HEK293 (cell line): ENCODE measurements at regions not wholly inside any gene's neighbourhood (a gene's known extent, or its start where the extent isn't known, plus 50 kb on each side); places are given as distances from the start of the nearest gene placed in this dataset.

Source experiments
- CTCF ChIA-PET: fragments of 350-600 bp; formaldehyde crosslinking; extraction: SDS; loops from one replicate; lab custom pipeline; 2021; ENCODE audit warnings: antibody characterized with exemption; lab: Yijun Ruan, JAX
- POLR2A ChIA-PET: fragments of 300-600 bp; formaldehyde crosslinking; extraction: SDS; loops from one replicate; lab custom pipeline; 2020; ENCODE audit warnings: antibody characterized with exemption, inconsistent platforms; lab: Yijun Ruan, JAX
- H3K27ac ChIP-seq: fragments of 200-500 bp; sonication (Bioruptor generic); 2 replicates; pipeline ENCODE4 v1.5.1; 2014; ENCODE audit warnings: low read depth, low read length, control low read depth, inconsistent platforms; ENCODE audit errors: extremely low read depth
- H3K36me3 ChIP-seq, 2 experiments: fragments of 200-500 bp in 1 of 2; sonication (Bioruptor generic) in 1 of 2; 1 replicate in 1 of 2; 2 replicates in 1 of 2; pipeline ENCODE4 v1.5.1; 2014 to 2017; ENCODE audit warnings: inconsistent platforms in 2 of 2, low read length in 2 of 2; ENCODE audit not compliant: control insufficient read depth in 2 of 2, insufficient read depth in 1 of 2
- H3K4me1 ChIP-seq: fragments of 200-500 bp; sonication (Bioruptor generic); 2 replicates; pipeline ENCODE4 v1.5.1; 2014; ENCODE audit warnings: mild to moderate bottlenecking, low read length, inconsistent platforms; ENCODE audit not compliant: control insufficient read depth, insufficient read depth
- H3K4me3 ChIP-seq: 2 replicates; pipeline ENCODE4 v1.5.1; 2011; ENCODE audit warnings: low read depth, mild to moderate bottlenecking, control low read depth, low read length, moderate library complexity
- H3K9me3 ChIP-seq: fragments of 200-500 bp; sonication (Bioruptor generic); 2 replicates; pipeline ENCODE4 v1.5.1; 2014; ENCODE audit warnings: low read depth, low read length, inconsistent platforms; ENCODE audit not compliant: control insufficient read depth, insufficient read depth
- BCL11A ChIP-seq: fragments of 450-650 bp; formaldehyde crosslinking; IDR thresholded peaks from 2 replicates; pipeline ENCODE4 v1.5.1; 2016; ENCODE audit warnings: low read depth, missing biosample characterization, missing genetic modification characterization
- ELK4 ChIP-seq: IDR thresholded peaks from 2 replicates; pipeline ENCODE4 v1.6.1; 2011; ENCODE audit warnings: mild to moderate bottlenecking, low read depth, low read length, borderline replicate concordance
- KLF16 ChIP-seq: fragments of 450-650 bp; formaldehyde crosslinking; IDR thresholded peaks from 2 replicates; pipeline ENCODE4 v1.5.1; 2017; ENCODE audit warnings: missing biosample characterization, missing genetic modification characterization
- PRDM10 ChIP-seq: fragments of 450-650 bp; formaldehyde crosslinking; IDR thresholded peaks from 2 replicates; pipeline ENCODE4 v1.5.1; 2016; ENCODE audit warnings: missing biosample characterization, missing genetic modification characterization
- PRDM2 ChIP-seq: fragments of 450-650 bp; formaldehyde crosslinking; IDR thresholded peaks from 2 replicates; pipeline ENCODE4 v1.5.1; 2016; ENCODE audit warnings: missing biosample characterization, missing genetic modification characterization, borderline replicate concordance
- REST ChIP-seq: fragments of 450-650 bp; formaldehyde crosslinking; IDR thresholded peaks from 2 replicates; pipeline ENCODE4 v1.5.1; 2016; ENCODE audit warnings: missing biosample characterization, missing genetic modification characterization
- SCRT2 ChIP-seq: fragments of 450-650 bp; formaldehyde crosslinking; IDR thresholded peaks from 2 replicates; pipeline ENCODE4 v1.5.1; 2016; ENCODE audit warnings: missing biosample characterization, missing genetic modification characterization
- WT1 ChIP-seq: fragments of 450-650 bp; formaldehyde crosslinking; IDR thresholded peaks from 2 replicates; pipeline ENCODE4 v1.5.1; 2016; ENCODE audit warnings: missing biosample characterization, missing genetic modification characterization
- ZFHX2 ChIP-seq: fragments of 450-650 bp; formaldehyde crosslinking; conservative IDR thresholded peaks from 2 replicates; pipeline ENCODE4 v1.5.1; 2016; ENCODE audit warnings: missing biosample characterization, missing genetic modification characterization
- ZNF112 ChIP-seq: fragments of 450-650 bp; formaldehyde crosslinking; IDR thresholded peaks from 2 replicates; pipeline ENCODE4 v1.5.0; 2017; ENCODE audit warnings: missing biosample characterization, missing genetic modification characterization
- ZNF114 ChIP-seq: fragments of 450-650 bp; formaldehyde crosslinking; IDR thresholded peaks from 2 replicates; pipeline ENCODE4 v1.5.0; 2017; ENCODE audit warnings: missing biosample characterization, missing genetic modification characterization
- ZNF146 ChIP-seq: fragments of 450-650 bp; formaldehyde crosslinking; IDR thresholded peaks from 2 replicates; pipeline ENCODE4 v1.5.1; 2016; ENCODE audit warnings: missing biosample characterization, missing genetic modification characterization
- ZNF16 ChIP-seq: fragments of 450-650 bp; formaldehyde crosslinking; IDR thresholded peaks from 2 replicates; pipeline ENCODE4 v1.5.1; 2016; ENCODE audit warnings: low read depth, missing biosample characterization, missing genetic modification characterization
- ZNF18 ChIP-seq: fragments of 450-650 bp; formaldehyde crosslinking; IDR thresholded peaks from 2 replicates; pipeline ENCODE4 v1.5.1; 2016; ENCODE audit warnings: missing biosample characterization, missing genetic modification characterization
- ZNF23 ChIP-seq: fragments of 450-650 bp; formaldehyde crosslinking; IDR thresholded peaks from 2 replicates; pipeline ENCODE4 v1.5.1; 2016; ENCODE audit warnings: missing biosample characterization, missing genetic modification characterization, borderline replicate concordance
- ZNF239 ChIP-seq: fragments of 450-650 bp; formaldehyde crosslinking; IDR thresholded peaks from 2 replicates; pipeline ENCODE4 v1.5.1; 2016; ENCODE audit warnings: missing biosample characterization, missing genetic modification characterization
- ZNF266 ChIP-seq: fragments of 450-650 bp; formaldehyde crosslinking; IDR thresholded peaks from 2 replicates; pipeline ENCODE4 v1.5.1; 2016; ENCODE audit warnings: missing biosample characterization, missing genetic modification characterization, low read depth
- ZNF302 ChIP-seq: fragments of 450-650 bp; formaldehyde crosslinking; IDR thresholded peaks from 2 replicates; pipeline ENCODE4 v1.5.1; 2016; ENCODE audit warnings: missing biosample characterization, missing genetic modification characterization, low read depth
- ZNF624 ChIP-seq: fragments of 450-650 bp; formaldehyde crosslinking; IDR thresholded peaks from 2 replicates; pipeline ENCODE4 v1.5.1; 2017; ENCODE audit warnings: missing biosample characterization, missing genetic modification characterization
- ZNF837 ChIP-seq: fragments of 450-650 bp; formaldehyde crosslinking; IDR thresholded peaks from 2 replicates; pipeline ENCODE4 v1.5.1; 2016; ENCODE audit warnings: missing biosample characterization, missing genetic modification characterization
- ZSCAN23 ChIP-seq: fragments of 450-650 bp; formaldehyde crosslinking; IDR thresholded peaks from 2 replicates; pipeline ENCODE4 v1.5.1; 2016; ENCODE audit warnings: missing biosample characterization, missing genetic modification characterization

- Histone ChIP-seq H3K4me3 (no peak overlapping the region), H3K36me3 (no peaks in the 10 kb centered on the region), H3K9me3 (no peaks in the 10 kb centered on the region), H3K27ac (no peak overlapping the region), H3K4me1 (no peaks in the 10 kb centered on the region)
- ChIA-PET POLR2A (no interaction called here), CTCF (no interaction called here)
- TF ChIP-seq ZNF239 (no peak), ZNF16 (tag by site-specific recombination) (no peak), SCRT2 (tag by site-specific recombination) (no peak), PRDM10 (tag by site-specific recombination) (no peak), BCL11A (no peak), ZNF146 (tag by site-specific recombination) (no peak), ZNF624 (tag by site-specific recombination) (no peak), ZNF18 (no peak), ZNF837 (no peak)
- TF ChIP-seq, all 188 proteins: peak for 0
These were observed 304.8 kb downstream of the AJAP1 start for GRCh38 chr1:4959216-4959615.

GRCh38 chr1:4957027-4957426 lies 302.6 kb downstream of the AJAP1 start:
- H3K4me3 ChIP-seq, result no peak overlapping the region
- H3K4me1 ChIP-seq, result no peaks in the 10 kb centered on the region
- ChIA-PET CTCF (no interaction called here), POLR2A (no interaction called here)
- no peaks in the 10 kb centered on the region for H3K36me3 ChIP-seq
- H3K9me3 ChIP-seq, result no peaks in the 10 kb centered on the region; the same call in 1 of the 2 replicates
- no peak overlapping the region for H3K27ac ChIP-seq
- TF ChIP-seq ZNF112 (tag by site-specific recombination) (no peak), PRDM2 (tag by site-specific recombination) (no peak), ZNF302 (tag by site-specific recombination) (no peak), WT1 (no peak), ZNF23 (tag by site-specific recombination) (no peak), REST (tag by site-specific recombination) (no peak), ZNF114 (tag by site-specific recombination) (no peak), KLF16 (tag by site-specific recombination) (no peak), ZSCAN23 (no peak), ELK4 (no peak), ZNF266 (no peak), ZFHX2 (tag by site-specific recombination) (no peak)
